H1 (cell line): ENCODE measurements at regions not wholly inside any gene's neighbourhood (a gene's known extent, or its start where the extent isn't known, plus 50 kb on each side); places are given as distances from the start of the nearest gene placed in this dataset.

ENCODE experiments used
- BACH1 ChIP-seq: IDR thresholded peaks from 2 replicates; pipeline ENCODE4 v1.6.1; 2012; ENCODE audit warnings: low read length, improper control_type of control experiment
- EP300 ChIP-seq, 2 experiments: IDR thresholded peaks; 1 replicate in 1 of 2; 2 replicates in 1 of 2; pipeline ENCODE4 v1.6.1; 2011 to 2012; ENCODE audit warnings: low read depth in 2 of 2, low read length in 2 of 2, mild to moderate bottlenecking in 2 of 2, borderline replicate concordance in 1 of 2, inconsistent platforms in 1 of 2, moderate library complexity in 1 of 2
- EZH2 ChIP-seq: fragments of 200-600 bp; sonication (generic); IDR thresholded peaks from 2 replicates; pipeline ENCODE4 v1.7.1; 2012; ENCODE audit warnings: low read depth, mild to moderate bottlenecking, moderate library complexity, low read length, inconsistent platforms; ENCODE audit not compliant: severe bottlenecking
- FOSL1 ChIP-seq: IDR thresholded peaks from 2 replicates; pipeline ENCODE4 v1.6.1; 2011; ENCODE audit warnings: mild to moderate bottlenecking, low read depth, low read length, moderate library complexity; ENCODE audit not compliant: insufficient read depth
- HDAC2 ChIP-seq, 2 experiments: fragments of 300-600 bp in 1 of 2; sonication (generic) in 1 of 2; IDR thresholded peaks; 2 replicates each; pipeline ENCODE4 v1.6.1; 2011 to 2012; ENCODE audit warnings: low read depth in 2 of 2, low read length in 2 of 2, mild to moderate bottlenecking in 2 of 2, moderate library complexity in 2 of 2, borderline replicate concordance in 1 of 2, inconsistent platforms in 1 of 2
- JUND ChIP-seq: IDR thresholded peaks from 2 replicates; pipeline ENCODE4 v1.6.1; 2011; ENCODE audit warnings: mild to moderate bottlenecking, improper control_type of control experiment, low read length
- KDM5A ChIP-seq: fragments of 200-600 bp; IDR thresholded peaks from 2 replicates; pipeline ENCODE4 v1.7.1; 2012; ENCODE audit warnings: mild to moderate bottlenecking, low read length, inconsistent platforms, mixed read lengths
- POLR2A ChIP-seq, 2 experiments: IDR thresholded peaks; 1 replicate in 1 of 2; 2 replicates in 1 of 2; pipeline ENCODE4 v1.6.1; 2011; ENCODE audit warnings: low read depth in 2 of 2, low read length in 2 of 2, mild to moderate bottlenecking in 2 of 2; ENCODE audit errors: control extremely low read depth in 1 of 2
- RAD21 ChIP-seq, 2 experiments: IDR thresholded peaks in 1 of 2; conservative IDR thresholded peaks in 1 of 2; 2 replicates each; pipeline ENCODE4 v1.6.1; 2011; ENCODE audit warnings: low read depth in 2 of 2, low read length in 2 of 2, improper control_type of control experiment in 1 of 2, inconsistent platforms in 1 of 2, mild to moderate bottlenecking in 1 of 2, moderate library complexity in 1 of 2
- SAP30 ChIP-seq: fragments of 300-600 bp; sonication (generic); IDR thresholded peaks from 2 replicates; pipeline ENCODE4 v1.7.1; 2012; ENCODE audit warnings: low read length, moderate library complexity, mild to moderate bottlenecking, inconsistent platforms; ENCODE audit not compliant: insufficient read depth, insufficient replicate concordance
- ZNF274 ChIP-seq: IDR thresholded peaks from 2 replicates; pipeline ENCODE4 v1.7.0; 2012; ENCODE audit warnings: low read length, borderline replicate concordance; ENCODE audit errors: extremely low read depth
- TF ChIP-seq, protein P1 (sequence below), 3 experiments: IDR thresholded peaks; 1 replicate in 2 of 3; 2 replicates in 1 of 3; pipeline versions ENCODE4 v1.5.1 to v1.6.1; 2011; ENCODE audit warnings: low read length in 3 of 3, mild to moderate bottlenecking in 3 of 3, inconsistent platforms in 2 of 3, low read depth in 1 of 3, moderate library complexity in 1 of 3; ENCODE audit not compliant: insufficient read depth in 1 of 3; ENCODE audit errors: control extremely low read depth in 1 of 3

DNA sequence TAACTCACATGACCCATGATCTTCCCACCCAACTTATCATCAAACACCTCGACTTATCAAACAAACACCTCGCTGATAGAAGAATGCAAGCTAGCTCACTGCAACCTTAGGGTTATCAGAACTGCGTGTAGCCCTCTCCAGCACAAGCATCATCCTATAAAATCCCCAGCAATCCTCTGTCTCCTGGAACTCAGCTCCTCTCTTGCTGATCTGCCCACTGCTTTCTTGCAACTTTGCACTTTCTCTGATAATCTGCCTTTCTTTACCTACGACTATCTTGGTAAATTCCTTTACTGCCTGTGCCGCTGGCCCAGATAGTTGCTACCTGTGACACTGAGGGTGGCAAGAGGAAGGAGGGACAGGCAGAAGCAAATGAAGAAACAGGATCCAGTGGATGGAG is 210.9 kb downstream of the ACTR3B start:
- TF ChIP-seq, protein P1, sequence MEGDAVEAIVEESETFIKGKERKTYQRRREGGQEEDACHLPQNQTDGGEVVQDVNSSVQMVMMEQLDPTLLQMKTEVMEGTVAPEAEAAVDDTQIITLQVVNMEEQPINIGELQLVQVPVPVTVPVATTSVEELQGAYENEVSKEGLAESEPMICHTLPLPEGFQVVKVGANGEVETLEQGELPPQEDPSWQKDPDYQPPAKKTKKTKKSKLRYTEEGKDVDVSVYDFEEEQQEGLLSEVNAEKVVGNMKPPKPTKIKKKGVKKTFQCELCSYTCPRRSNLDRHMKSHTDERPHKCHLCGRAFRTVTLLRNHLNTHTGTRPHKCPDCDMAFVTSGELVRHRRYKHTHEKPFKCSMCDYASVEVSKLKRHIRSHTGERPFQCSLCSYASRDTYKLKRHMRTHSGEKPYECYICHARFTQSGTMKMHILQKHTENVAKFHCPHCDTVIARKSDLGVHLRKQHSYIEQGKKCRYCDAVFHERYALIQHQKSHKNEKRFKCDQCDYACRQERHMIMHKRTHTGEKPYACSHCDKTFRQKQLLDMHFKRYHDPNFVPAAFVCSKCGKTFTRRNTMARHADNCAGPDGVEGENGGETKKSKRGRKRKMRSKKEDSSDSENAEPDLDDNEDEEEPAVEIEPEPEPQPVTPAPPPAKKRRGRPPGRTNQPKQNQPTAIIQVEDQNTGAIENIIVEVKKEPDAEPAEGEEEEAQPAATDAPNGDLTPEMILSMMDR (IDR thresholded peaks at IDR 0.05; ENCODE audit: control extremely low read depth in 1 of 3, insufficient read depth in 1 of 3, low read depth in 1 of 3, low read length in 3 of 3): no peak
- TF ChIP-seq KDM5A (no peak), JUND (no peak), HDAC2 (IDR thresholded peaks at IDR 0.05; ENCODE audit: borderline replicate concordance in 1 of 2, low read depth in 2 of 2, low read length in 2 of 2) (no peak), RAD21 (IDR thresholded peaks at IDR 0.05 in 1 of 2, conservative IDR thresholded peaks at IDR 0.05 in 1 of 2; ENCODE audit: low read depth in 2 of 2, low read length in 2 of 2) (no peak), ZNF274 (no peak), FOSL1 (no peak), SAP30 (no peak), BACH1 (no peak), EZH2 (no peak), EP300 (IDR thresholded peaks at IDR 0.05; ENCODE audit: borderline replicate concordance in 1 of 2, low read depth in 2 of 2, low read length in 2 of 2) (no peak), POLR2A (IDR thresholded peaks at IDR 0.05; ENCODE audit: control extremely low read depth in 1 of 2, low read depth in 2 of 2, low read length in 2 of 2) (no peak)
